Suprapubic skin (tissue), 3 donors: ENCODE measurements at regions not wholly inside any gene's neighbourhood (a gene's known extent, or its start where the extent isn't known, plus 50 kb on each side); places are given as distances from the start of the nearest gene placed in this dataset.

Experiments used
- POLR2A ChIP-seq, 2 donors: fragments of 450-650 bp; IDR thresholded peaks; one replicate each; pipeline ENCODE4 v1.6.1; 2017; ENCODE audit warnings: antibody characterized with exemption in 2 of 2, mild to moderate bottlenecking in 2 of 2, moderate library complexity in 2 of 2
- TF ChIP-seq, protein P1 (sequence below), 2 donors: fragments of 200-600 bp in 1 of 2; fragments of 450-650 bp in 1 of 2; sonication (generic) in 1 of 2; IDR thresholded peaks; one replicate each; pipeline ENCODE4 v1.5.1; 2016 to 2019; ENCODE audit warnings: antibody characterized with exemption in 2 of 2, mild to moderate bottlenecking in 1 of 2, moderate library complexity in 1 of 2

DNA sequence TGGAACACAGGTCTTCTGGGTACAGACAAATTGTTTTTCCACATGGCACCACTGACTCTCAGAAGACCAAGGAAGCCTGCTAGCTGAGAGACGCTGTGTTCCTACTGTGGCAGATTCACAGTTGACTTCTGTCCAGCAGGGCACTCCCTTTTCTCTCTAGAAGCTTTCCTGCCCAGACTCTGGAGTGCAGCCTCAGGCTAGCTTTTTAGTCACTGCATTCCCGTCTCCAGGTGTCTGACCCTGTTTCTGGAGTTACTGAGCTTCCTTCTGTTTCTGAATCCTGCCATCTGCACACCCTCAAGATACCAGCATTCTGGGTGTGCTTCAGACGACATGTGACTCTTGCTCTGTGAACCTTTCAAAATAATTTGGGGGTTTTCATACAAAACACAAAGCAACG, 125.1 kb downstream of the TMEM200C start:
- TF ChIP-seq, protein P1, sequence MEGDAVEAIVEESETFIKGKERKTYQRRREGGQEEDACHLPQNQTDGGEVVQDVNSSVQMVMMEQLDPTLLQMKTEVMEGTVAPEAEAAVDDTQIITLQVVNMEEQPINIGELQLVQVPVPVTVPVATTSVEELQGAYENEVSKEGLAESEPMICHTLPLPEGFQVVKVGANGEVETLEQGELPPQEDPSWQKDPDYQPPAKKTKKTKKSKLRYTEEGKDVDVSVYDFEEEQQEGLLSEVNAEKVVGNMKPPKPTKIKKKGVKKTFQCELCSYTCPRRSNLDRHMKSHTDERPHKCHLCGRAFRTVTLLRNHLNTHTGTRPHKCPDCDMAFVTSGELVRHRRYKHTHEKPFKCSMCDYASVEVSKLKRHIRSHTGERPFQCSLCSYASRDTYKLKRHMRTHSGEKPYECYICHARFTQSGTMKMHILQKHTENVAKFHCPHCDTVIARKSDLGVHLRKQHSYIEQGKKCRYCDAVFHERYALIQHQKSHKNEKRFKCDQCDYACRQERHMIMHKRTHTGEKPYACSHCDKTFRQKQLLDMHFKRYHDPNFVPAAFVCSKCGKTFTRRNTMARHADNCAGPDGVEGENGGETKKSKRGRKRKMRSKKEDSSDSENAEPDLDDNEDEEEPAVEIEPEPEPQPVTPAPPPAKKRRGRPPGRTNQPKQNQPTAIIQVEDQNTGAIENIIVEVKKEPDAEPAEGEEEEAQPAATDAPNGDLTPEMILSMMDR (IDR thresholded peaks at IDR 0.05), result no peak
- TF ChIP-seq POLR2A (IDR thresholded peaks at IDR 0.05), result no peak
